NT2/D1 (cell line): ENCODE measurements at regions not wholly inside any gene's neighbourhood (a gene's known extent, or its start where the extent isn't known, plus 50 kb on each side); places are given as distances from the start of the nearest gene placed in this dataset.

ENCODE experiments used
- SUZ12 ChIP-seq: IDR thresholded peaks from 2 replicates; pipeline ENCODE4 v1.6.1; 2011; ENCODE audit not compliant: insufficient read length, insufficient read depth; ENCODE audit errors: extremely low read depth
- ZNF274 ChIP-seq: IDR thresholded peaks from 2 replicates; pipeline ENCODE4 v1.6.1; 2011; ENCODE audit warnings: mild to moderate bottlenecking, low read depth, low read length

DNA sequence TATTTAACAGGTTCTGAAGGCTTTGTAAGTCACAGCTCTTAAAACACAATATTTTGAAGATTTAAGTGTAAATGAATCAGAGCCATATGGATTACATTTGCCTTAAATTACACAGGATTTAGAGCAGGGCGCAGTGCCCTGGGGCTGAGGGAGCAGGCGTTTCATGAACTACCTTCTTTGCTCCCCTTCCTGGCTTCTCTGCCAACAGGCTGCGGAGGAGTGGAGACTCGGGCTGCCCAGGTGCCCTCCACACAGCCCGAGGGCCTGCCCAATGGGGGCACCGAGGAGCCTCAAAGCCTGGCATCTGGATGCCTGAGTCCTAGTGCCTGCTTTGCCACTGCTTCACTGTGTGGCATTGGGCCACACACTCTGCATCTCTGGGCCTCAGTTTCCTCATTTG, 90.6 kb upstream of the HAND1 start:
- TF ChIP-seq ZNF274 (no peak), SUZ12 (no peak)
